ENCODE measurements at regions not wholly inside any gene's neighbourhood (a gene's known extent, or its start where the extent isn't known, plus 50 kb on each side); places are given as distances from the start of the nearest gene placed in this dataset.

- TF ChIP-seq EP300 (IDR thresholded peaks at IDR 0.05; ENCODE audit: low read depth) (no peak), POLR2AphosphoS5 (IDR thresholded peaks at IDR 0.05) (no peak)
- TF ChIP-seq, protein P1, sequence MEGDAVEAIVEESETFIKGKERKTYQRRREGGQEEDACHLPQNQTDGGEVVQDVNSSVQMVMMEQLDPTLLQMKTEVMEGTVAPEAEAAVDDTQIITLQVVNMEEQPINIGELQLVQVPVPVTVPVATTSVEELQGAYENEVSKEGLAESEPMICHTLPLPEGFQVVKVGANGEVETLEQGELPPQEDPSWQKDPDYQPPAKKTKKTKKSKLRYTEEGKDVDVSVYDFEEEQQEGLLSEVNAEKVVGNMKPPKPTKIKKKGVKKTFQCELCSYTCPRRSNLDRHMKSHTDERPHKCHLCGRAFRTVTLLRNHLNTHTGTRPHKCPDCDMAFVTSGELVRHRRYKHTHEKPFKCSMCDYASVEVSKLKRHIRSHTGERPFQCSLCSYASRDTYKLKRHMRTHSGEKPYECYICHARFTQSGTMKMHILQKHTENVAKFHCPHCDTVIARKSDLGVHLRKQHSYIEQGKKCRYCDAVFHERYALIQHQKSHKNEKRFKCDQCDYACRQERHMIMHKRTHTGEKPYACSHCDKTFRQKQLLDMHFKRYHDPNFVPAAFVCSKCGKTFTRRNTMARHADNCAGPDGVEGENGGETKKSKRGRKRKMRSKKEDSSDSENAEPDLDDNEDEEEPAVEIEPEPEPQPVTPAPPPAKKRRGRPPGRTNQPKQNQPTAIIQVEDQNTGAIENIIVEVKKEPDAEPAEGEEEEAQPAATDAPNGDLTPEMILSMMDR (IDR thresholded peaks at IDR 0.05), result no peak
These were observed 77.4 kb upstream of the LHFPL2 start for GRCh38 chr5:78726003-78726402.
